Stimulated activated CD4-positive, alpha-beta T cell treated with anti-CD3 and anti-CD28 coated beads, Interleukin-15, amount 100 ng/mL, for 24 hours (primary cell): ENCODE measurements at regions not wholly inside any gene's neighbourhood (a gene's known extent, or its start where the extent isn't known, plus 50 kb on each side); places are given as distances from the start of the nearest gene placed in this dataset.

Experiments
- DNase-seq: peaks from one replicate; pipeline ENCODE4 v3.0.0-alpha.2; 2020

DNA sequence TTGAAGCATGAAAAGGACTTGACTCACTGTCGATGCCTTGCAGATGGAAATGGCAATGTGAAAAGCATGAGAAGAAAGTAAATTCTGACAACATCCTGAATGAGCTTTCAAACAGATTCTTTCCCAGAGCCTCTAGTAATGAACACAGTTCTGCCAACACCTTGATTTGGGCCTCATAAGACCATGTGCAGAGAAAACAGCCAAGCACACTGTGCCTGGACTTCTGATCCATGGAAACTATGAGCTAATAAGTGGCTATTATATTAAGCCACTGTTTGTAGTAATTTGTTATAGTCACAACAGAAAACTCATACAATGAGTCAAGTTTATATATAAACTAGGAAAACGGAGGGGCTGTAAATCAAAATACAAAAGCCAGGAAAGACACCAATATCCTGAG is 477.3 kb downstream of the MBD2 start:
- no peak for DNase-seq

DNA sequence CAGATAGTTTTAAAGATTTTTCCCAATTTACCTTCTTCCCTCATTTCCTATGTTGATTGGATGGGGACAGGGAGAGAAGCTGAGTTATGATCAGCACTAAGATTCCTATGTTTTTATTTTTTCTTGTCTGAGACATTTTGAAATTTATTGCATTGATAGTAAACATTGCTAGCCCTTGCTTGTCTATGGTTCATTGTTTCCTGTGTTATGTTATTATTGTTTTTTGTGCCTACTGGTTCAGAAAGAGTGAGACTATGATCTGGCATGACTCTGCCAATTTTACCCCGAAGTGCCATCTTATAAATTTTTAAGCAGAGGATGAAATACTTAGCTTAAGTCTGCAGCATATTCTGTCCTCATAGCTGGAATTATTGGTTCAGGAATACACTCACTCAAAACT is 478.5 kb downstream of the MBD2 start:
- DNase-seq, result no peak

DNA sequence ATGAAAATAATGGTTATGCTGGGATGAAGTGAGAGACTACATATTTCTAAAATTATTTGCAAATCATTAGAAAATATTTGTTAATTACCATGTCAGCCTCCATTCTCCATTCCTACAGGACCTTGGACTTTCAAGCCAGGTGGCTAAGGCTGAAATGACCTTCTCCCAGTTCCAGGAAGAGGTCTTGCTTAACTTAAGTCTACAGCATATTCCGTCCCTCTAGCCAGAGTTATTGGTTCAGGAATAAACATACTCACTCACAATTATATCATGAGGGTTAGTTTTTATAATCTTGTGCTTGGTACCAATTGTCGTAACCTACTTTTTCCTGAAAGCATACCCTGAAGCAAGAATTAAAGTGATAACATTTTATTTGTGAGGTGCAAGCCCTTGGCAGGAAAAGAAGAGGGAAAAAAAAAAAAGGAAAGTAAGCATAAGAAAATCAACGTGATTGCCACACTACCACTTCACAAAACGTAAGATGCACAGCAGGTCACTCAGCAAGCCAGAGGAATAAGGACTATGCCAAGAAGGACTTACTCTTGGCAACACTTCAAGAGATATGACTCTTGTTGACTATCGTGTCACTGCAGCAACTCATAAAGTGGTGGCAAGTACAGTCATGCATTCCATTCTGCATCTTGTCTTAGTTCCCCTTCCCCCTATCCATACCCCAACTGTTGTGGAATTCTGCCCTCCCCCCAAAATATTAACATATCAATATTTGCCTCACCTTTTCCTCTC is 479.1 kb downstream of the MBD2 start:
- no peak for DNase-seq

DNA sequence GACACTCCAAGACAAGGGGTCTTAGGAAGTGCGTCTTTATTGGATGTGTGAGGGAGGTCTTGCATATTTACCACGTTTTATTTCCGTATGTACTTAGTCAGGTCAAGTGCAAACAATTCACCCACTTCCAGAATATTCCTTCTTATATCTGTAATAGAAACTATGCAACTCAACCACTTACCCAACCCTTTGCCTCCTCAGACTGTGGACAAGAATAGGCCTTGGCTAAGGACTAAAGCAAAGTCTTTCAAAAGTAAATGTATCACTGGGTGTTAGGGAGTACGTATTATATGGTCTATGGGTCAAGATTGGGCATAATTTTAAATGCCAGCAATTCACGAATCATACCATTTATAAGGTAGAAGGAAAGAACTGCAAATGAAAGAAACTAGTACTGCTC is 484.8 kb downstream of the MBD2 start:
- no peak for DNase-seq

DNA sequence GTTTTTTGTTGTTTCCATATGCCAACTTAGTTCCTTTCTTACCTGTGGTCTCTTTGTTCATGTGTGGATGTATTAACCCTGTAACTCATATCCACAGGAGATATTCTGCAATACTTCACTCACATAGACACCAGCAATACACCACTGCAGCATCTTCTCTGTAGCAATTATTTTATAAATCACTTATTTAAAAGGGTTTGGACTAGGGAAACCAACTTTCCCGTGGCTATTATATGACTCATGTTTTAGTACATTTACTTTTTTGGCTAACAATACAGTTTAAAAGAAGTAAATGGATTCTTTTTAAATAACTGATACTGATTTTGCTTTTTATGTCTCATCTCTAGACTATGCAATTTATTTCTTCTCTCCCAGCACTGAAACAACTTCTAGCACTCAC is 488.9 kb downstream of the MBD2 start:
- no peak for DNase-seq

DNA sequence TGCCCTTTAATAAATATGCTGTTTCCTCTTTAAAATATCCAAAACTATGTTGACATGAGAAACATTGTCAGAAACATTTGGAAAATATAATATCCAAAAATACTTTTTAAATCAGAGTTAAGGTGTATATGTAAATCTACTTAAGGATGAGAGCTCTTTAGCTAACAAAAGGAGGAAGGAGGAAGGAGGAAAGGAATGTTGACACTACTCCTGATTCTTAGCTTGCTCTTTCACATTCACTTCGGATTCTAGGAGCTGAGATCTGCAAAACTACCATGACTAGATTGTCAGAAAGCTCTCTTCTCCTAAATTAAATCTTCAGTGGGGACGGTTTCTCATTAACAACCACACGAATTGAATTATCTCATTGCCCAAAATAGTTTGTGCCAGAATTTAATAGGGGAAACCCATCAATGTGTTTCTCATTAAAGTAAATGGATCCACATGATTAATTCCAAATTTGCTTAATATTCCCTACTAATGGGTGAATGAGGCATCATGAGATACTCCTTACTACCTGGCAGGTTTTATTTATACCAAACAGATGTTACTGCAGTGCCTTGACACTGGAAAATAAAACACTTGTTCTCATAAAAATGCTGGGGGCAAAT is 509.1 kb downstream of the MBD2 start:
- no peak for DNase-seq

DNA sequence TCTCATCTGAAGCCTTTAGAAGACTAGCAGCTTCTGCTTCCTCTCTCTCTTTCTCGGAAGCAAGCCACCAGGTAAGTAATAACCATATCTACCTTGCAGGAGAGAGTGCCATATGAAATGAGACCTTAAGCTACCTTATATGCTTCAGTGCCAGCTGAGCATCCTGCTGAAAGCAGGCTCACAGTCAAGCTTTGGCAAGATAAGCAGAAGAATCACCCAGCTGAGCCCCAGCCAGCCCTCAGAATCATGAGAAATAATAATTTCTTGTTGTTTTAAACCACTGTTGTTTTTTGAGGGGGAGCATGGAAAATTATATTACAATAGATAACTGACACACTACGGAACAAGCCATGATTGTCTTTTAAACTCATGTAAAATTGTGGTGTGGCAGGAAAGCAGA is 514.4 kb downstream of the MBD2 start:
- DNase-seq, result no peak

DNA sequence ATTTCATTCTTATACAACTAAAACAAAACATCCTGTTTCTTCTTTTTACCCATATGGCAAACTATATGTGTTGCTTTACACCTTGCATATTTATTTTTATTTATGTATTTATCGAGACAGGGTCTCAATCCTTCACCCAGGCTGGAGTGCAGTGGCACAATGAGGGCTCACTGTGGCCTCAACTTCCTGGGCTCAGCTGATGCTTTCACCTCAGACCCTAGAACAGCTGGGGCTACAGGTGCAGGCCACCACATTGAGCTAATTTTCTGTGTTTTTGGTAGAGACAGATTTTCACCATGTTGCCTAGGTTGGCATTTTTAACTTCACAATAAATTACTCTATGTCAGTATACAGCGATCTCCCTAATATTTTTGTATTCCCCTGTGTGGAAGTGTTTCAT is 522.0 kb downstream of the MBD2 start:
- no peak for DNase-seq

DNA sequence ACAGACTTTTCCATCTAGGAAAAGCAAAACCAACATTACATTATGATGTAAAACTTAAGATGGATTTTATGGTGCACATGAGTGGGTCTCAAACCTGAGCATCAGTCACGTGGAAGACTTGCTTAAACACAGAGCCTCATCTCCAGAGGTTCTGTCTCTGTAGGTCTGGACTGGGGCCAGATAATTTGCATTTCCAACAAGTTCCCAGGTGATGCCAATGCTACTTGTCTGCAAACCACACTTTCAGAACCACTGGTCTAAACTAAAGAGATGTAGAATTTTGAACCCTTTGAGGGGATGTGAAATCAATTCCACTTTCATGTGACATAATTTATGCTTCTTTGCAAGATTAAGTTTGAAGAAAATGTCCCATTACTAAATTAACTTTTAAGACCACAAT is 522.8 kb downstream of the MBD2 start:
- DNase-seq, result no peak

DNA sequence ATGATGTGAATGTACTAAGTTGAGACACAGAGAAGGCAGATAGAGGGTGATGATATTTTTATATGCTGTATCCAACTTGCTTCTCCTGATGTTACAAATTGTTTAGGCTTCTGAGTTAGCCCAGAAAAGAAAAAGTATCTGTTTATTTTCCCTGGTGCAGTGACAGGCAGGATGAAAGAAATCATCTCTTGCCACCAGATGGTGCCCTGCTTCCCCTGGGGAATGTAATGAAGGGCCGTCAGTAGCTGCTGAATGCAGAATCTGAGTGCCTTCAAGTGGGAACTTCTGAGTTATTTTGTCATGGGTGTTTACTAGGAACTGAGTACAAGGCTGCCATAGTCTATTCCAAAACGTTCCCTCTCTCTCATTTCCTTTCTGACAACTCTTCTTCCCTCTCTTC is 525.6 kb downstream of the MBD2 start:
- peak; percentile 8 for DNase-seq

DNA sequence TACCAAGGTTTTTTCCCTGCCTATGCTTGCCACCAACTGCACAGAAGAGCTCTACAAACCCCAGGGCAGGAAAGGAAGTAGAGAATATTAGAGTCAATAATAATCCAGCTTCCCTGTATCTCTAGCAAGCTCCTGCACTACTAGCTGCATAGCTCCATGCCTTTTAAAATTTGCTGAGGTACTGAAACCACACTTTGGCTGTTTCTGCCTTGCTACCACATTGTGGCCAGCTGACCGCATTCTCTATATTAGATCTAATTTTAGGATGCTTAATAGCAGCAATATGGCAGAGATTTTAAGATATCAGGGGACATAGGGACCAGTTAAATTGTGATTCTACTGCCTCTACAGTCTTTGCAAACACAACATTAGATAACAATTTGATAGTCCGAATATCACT is 534.6 kb downstream of the MBD2 start:
- no peak for DNase-seq

DNA sequence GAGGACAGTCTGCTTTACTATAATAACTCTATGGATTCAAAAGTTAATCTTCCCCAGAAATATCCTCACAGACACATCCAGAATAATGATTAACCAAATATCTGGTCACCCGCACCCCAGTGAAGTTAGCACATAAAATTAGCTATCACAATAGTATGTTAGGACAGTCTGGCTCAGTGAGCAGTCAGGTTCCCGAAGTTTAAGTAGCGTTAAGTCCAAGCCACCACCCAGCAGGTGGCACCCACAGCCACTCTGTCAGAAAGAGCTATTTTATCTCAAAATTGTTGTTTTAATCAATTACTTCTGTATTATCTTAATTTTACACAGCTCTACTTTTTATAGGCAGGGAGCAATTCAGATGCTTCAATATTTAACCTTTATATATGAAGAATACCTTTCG is 537.5 kb downstream of the MBD2 start:
- DNase-seq, result no peak

DNA sequence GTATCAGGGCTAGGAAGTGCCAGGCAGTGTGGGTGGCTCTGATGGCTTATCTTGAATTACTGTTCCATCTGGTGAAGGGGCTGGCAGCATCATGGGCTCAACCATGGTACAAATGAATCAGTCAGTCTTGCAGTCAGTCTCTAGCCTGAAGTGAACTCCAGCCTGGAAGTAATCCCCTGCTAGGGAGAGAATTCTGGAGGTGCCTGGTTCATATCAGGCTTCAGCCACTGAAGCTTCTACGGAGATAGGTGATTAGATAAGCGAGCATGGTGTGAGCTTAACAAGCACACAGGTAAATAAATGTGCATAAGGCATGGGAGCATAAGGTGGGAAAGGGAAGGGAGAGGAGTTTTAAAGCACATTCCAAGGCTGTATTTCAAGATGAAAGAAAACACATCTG is 541.7 kb downstream of the MBD2 start:
- no peak for DNase-seq

DNA sequence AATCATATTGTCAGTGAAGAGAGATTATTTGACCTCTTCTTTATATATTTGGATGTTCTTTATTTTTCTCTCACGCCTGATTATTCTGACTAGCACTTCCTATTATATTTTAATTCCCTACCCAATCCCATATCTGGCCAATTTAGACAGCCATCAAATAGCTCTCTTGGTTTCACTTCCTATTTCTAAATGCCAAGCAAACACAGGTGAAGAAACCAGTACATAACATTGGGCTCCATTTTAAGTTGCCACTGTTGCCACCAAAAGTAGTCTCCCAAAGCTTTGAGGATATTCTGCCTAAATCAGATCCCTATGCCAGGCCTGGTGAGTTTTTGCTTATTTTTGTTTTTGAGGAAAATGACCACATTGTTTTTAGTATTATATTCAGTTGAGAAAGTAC is 547.0 kb downstream of the MBD2 start:
- no peak for DNase-seq

DNA sequence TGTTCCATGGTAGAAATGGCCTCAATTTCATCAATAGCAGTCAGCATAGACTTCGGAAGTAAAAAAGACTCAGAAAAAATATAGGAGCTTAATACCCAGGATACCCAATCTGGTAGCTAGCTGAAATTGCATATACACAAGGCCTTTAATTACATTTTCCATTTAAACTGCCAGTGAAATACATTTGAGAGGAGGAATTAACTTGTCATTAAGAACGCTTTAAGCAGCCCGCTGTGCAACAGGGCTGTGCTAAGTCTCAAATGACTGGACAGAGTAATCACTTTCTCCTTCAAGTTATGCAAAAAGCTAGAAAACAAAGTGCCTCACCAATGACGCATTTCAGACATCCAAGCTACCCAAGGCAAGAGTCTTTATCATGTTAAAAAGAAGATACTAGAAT is 558.8 kb downstream of the MBD2 start:
- no peak for DNase-seq

DNA sequence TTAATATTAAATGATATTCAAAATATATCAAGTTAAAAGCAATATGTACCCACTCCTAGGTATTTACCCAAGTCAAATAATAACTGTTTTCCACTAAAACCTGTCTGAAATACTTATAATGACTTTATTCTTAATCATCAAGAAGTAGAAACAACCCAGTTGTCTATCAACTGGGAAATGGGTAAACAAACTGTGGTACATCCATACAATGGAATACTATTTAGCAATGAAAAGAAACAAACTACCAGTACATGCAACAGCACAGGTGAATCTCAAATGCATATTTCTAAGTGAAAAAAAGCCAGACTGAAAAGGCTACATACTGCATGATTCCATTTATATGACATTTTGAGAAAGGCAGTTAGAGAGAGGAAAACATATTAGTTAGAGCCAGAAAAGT is 559.9 kb downstream of the MBD2 start:
- DNase-seq, result no peak

DNA sequence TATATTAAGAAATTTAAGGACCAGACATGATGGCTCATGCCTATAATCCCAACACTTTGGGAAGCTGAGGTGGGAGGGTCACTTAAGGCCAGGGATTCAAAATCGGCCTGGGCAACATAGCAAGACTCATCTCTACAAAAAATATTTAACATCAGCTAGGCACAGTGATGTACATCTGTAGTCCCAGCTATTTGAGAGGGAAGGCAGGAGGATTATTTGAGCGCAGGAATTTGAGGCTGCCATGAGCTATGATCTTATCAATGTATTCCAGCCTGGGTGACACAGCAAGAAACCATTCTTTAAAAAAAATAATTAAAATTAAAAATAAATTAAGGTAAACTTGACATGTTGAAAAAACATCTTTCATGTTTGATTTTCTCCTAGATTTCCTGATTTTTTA is 564.2 kb downstream of the MBD2 start:
- no peak for DNase-seq

DNA sequence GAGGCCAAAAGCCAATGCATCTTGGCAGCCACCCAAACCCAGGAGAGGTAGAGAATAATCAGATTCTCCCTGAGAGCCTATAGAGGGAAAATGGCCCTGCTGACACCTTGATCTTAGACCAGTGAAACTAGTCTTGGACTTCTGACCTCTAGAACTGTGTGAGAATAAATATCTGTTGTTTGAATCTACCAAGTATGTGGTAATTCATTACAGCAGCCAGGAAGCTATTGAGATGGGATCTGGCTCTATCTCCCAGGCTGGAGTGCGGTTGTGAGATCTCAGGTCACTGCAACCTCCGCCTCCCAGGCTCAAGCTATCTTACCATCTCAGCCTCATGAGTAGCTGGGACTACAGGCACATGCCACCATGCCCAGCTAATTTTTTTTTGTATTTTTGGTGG is 567.2 kb downstream of the MBD2 start:
- DNase-seq, result no peak

DNA sequence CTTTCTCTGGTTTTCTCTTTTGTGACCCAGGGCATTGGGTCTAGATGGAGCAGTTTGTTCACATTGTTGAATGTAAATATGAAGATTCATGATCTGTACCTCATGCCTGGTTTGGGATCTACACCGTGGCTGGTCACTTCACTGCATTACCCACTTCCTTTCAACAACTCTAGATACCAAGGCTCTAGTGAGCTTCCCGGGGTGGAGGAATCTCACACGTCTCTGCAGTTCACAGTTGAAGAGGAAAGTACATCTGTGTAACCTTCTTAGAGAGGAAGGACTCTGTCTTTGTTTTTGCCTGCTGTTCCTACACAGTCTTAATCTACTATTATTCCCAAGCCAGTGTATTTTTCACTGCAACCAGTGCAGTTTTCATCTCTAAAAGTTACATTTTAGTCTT is 574.8 kb downstream of the MBD2 start:
- DNase-seq, result no peak

DNA sequence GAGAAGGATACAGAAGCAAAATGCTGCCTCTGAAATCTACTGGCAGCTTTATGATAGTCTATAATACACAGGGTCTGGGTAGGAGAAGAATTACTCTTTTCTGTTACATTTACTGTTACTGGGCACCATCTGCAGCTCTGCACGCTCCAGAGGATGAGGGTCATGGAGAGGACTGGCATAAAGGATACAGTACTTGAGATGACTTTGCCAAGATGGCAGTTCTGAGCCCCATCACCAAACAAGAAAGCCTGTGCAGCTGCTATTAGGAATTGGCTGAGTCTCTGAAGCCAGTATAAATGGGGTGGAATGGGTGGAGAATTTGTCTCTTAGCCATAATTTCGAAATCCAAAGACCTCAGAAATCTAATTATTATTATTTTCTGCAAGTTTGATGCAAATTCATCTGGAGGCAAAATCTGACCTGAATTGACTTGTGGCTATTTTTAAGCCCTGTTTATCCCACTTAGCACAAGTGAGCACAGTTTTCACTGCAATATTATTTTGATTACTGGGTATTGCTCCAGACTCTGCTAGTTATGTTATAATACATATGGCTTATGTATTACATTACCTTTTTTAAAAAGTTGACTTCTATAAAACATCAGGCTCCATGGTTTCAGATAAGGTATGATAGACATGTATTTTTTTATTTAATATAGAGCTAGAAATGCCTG is 579.5 kb downstream of the MBD2 start:
- DNase-seq, result no peak

DNA sequence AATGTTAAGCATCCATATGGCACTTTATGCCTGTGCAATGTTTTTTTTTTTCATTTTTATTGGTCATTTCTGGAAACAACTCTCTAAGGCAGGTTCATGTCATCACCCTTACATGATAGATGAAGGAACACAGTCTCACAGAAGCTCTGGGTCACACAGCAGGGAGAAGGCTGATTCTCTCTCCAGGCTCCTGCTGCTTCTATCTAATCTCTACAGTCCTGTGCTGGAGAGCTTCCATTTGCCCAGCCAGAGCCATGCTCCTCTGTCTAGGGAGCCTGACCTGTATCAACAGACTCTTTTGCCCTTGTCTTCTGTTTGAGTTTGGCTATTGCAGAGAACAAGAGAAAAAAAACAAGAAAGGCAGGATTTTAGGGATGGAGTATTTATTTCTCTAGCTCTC is 584.8 kb downstream of the MBD2 start:
- no peak for DNase-seq

DNA sequence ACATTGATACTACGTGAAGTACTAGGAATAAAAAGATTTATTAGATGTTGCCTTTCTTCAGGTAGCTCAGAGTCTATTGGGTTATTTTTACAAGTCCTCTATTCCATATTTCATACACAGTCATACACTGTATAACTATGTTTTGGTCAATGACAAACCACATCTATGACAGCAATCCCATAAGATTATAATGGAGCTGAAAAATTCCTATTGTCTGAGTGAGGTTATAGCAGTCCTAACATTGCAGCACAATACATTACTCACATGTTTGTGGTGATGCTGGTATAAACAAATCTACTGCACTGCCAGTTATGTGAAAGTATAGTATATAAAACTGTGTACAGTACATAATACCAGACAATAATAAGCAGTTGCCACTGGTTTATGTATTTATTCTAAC is 595.1 kb downstream of the MBD2 start:
- DNase-seq, result no peak

DNA sequence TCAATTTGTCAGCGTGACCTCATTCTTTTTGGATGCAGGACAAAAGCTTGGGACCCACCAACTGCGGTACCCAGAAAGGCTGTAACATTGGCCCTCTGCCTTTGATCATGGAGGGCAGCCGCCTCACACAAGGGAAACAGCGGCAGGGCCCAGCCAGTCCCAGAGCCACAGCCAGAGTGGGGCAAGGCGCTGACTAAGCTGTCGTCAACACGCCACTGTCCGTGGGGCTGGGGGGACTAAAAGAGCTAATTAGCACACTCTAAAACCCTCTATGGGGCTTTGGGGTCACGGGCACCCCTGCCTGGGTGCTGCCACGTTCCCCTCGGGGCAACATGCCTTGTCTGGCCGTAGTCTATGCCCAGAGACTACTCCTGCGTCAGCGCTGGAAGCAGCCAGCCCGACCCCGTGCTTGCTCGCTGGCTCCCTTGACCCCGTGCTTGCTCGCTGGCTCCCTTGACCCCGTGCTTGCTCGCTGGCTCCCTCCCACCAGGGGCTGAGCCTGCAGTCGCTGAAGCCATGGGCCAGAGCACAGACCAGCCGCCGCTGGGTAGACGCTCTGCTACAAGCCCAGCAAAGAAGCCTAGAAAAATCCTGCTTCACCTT is 598.4 kb downstream of the MBD2 start:
- no peak for DNase-seq

DNA sequence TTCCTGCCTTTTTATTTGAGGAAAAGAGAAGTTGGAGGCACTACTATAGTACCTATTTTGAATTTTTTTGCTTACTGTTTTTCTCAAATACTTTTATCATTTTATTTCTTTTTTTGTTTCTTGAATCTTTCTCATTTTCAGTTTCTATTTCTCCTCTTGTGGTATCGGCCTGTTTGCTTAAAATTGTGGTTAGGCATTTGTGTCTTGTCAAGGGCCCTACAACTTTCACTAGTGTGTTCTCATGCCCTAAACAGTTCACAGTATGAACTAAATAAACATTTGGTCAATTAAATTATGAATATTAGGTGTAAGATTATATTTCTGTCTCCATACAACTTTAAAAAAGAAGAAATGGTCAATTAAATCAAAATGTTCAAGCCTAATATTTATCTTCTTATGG is 613.5 kb downstream of the MBD2 start:
- DNase-seq, result no peak
